CMK (cell line): ENCODE measurements at regions not wholly inside any gene's neighbourhood (a gene's known extent, or its start where the extent isn't known, plus 50 kb on each side); places are given as distances from the start of the nearest gene placed in this dataset.

ENCODE experiments used
- DNase-seq: peaks from one replicate; pipeline ENCODE4 v3.0.0-alpha.2; 2010; ENCODE audit warnings: low read depth

GRCh38 chr10:118501171-118501570 is 94.3 kb downstream of the PRLHR start:
- no peak for DNase-seq

- DNase-seq: no peak
These were observed 94.9 kb downstream of the PRLHR start for GRCh38 chr10:118500477-118501104.

- no peak for DNase-seq
These were observed 96.3 kb downstream of the PRLHR start for GRCh38 chr10:118499186-118499585.

- no peak for DNase-seq
These were observed 96.8 kb downstream of the PRLHR start for GRCh38 chr10:118498623-118499022.

GRCh38 chr10:118497227-118497626 is 98.2 kb downstream of the PRLHR start:
- no peak for DNase-seq

- DNase-seq: no peak
These were observed 98.9 kb downstream of the PRLHR start for GRCh38 chr10:118496525-118496924.

- DNase-seq: no peak
These were observed 99.9 kb downstream of the PRLHR start for GRCh38 chr10:118495499-118495898.

GRCh38 chr10:118491055-118491454 is 104.4 kb downstream of the PRLHR start:
- no peak for DNase-seq

GRCh38 chr10:118488710-118489497 is 106.5 kb downstream of the PRLHR start:
- DNase-seq: no peak

- DNase-seq: no peak
These were observed 109.8 kb downstream of the PRLHR start for GRCh38 chr10:118485641-118486040.

GRCh38 chr10:118484152-118484871 is 111.1 kb downstream of the PRLHR start:
- no peak for DNase-seq

- no peak for DNase-seq
These were observed 112.0 kb downstream of the PRLHR start for GRCh38 chr10:118483496-118483895.

GRCh38 chr10:118482393-118483331 is 112.8 kb downstream of the PRLHR start:
- DNase-seq: no peak

GRCh38 chr10:118481871-118482270 is 113.6 kb downstream of the PRLHR start:
- DNase-seq: no peak

GRCh38 chr10:118475214-118475613 is 120.2 kb downstream of the PRLHR start:
- no peak for DNase-seq

GRCh38 chr10:118474111-118474510 is 121.3 kb downstream of the PRLHR start:
- DNase-seq: no peak

GRCh38 chr10:118473305-118473960 is 122.0 kb downstream of the PRLHR start:
- no peak for DNase-seq

- DNase-seq: no peak
These were observed 122.8 kb downstream of the PRLHR start for GRCh38 chr10:118472415-118473304.

GRCh38 chr10:118471863-118472262 is 123.6 kb downstream of the PRLHR start:
- DNase-seq: no peak

- no peak for DNase-seq
These were observed 125.0 kb downstream of the PRLHR start for GRCh38 chr10:118470470-118470869.
